Thymus (tissue), 11 donors: ENCODE measurements at regions not wholly inside any gene's neighbourhood (a gene's known extent, or its start where the extent isn't known, plus 50 kb on each side); places are given as distances from the start of the nearest gene placed in this dataset.

Source experiments
- DNase-seq, 9 donors: peaks; one replicate each; pipeline ENCODE4 v3.0.0-alpha.2; 2013; ENCODE audit warnings: low spot score in 9 of 9, low read depth in 6 of 9, missing footprints in 1 of 9
- H3K27ac ChIP-seq, 2 donors: one replicate each; pipeline ENCODE4 v1.5.1; 2013; ENCODE audit warnings: control low read depth in 1 of 2, low read depth in 1 of 2, low read length in 1 of 2, mild to moderate bottlenecking in 1 of 2, moderate library complexity in 1 of 2
- H3K27me3 ChIP-seq, 2 donors: one replicate each; pipeline ENCODE4 v1.5.1; 2013; ENCODE audit warnings: low read length in 1 of 2; ENCODE audit not compliant: control insufficient read depth in 2 of 2, insufficient read depth in 1 of 2
- H3K36me3 ChIP-seq, 2 donors: one replicate each; pipeline ENCODE4 v1.5.1; 2013; ENCODE audit warnings: low read length in 1 of 2, mild to moderate bottlenecking in 1 of 2, moderate library complexity in 1 of 2; ENCODE audit not compliant: control insufficient read depth in 2 of 2, insufficient read depth in 2 of 2
- H3K4me1 ChIP-seq, 2 donors: one replicate each; pipeline ENCODE4 v1.5.1; 2013; ENCODE audit warnings: low read length in 2 of 2; ENCODE audit not compliant: control insufficient read depth in 2 of 2, insufficient read depth in 2 of 2
- H3K4me3 ChIP-seq, 2 donors: one replicate each; pipeline ENCODE4 v1.5.1; 2013; ENCODE audit warnings: low read length in 2 of 2, control low read depth in 1 of 2, mild to moderate bottlenecking in 1 of 2
- H3K9me3 ChIP-seq, 2 donors: one replicate each; pipeline ENCODE4 v1.5.1; 2013; ENCODE audit warnings: low read length in 1 of 2, mild to moderate bottlenecking in 1 of 2; ENCODE audit not compliant: control insufficient read depth in 2 of 2, insufficient read depth in 1 of 2
- WGBS: extraction: QIAGEN DNeasy Blood & Tissue Kit; methylation state at CpG from one replicate; pipeline ENCODE4 v1.1.7; 2013; 5-methylcytosine and 5-hydroxymethylcytosine counted together
- donor health status: healthy.

GRCh38 chr5:90185897-90186468 is 223.6 kb downstream of the CETN3 start:
- WGBS: 97% methylated on average over 2 of the region's 2 CpGs
- H3K36me3 ChIP-seq: no peaks in the 10 kb centered on the region
- no peak for DNase-seq
- H3K4me3 ChIP-seq: no peak overlapping the region
- no peaks in the 10 kb centered on the region for H3K9me3 ChIP-seq
- H3K4me1 ChIP-seq: no peaks in the 10 kb centered on the region
- H3K27ac ChIP-seq: no peak overlapping the region
- no peaks in the 10 kb centered on the region for H3K27me3 ChIP-seq

GRCh38 chr5:90184764-90185163 is 224.8 kb downstream of the CETN3 start:
- Histone ChIP-seq H3K36me3 (no peaks in the 10 kb centered on the region), H3K27me3 (no peaks in the 10 kb centered on the region), H3K4me1 (no peaks in the 10 kb centered on the region), H3K4me3 (no peak overlapping the region), H3K27ac (no peak overlapping the region), H3K9me3 (no peaks in the 10 kb centered on the region)
- DNase-seq: no peak
- 84% methylated on average over 5 of the region's 5 CpGs for WGBS

- Histone ChIP-seq H3K36me3 (no peaks in the 10 kb centered on the region), H3K4me3 (no peak overlapping the region), H3K27me3 (no peaks in the 10 kb centered on the region), H3K4me1 (no peaks in the 10 kb centered on the region), H3K27ac (no peak overlapping the region), H3K9me3 (no peaks in the 10 kb centered on the region)
- DNase-seq: no peak
- 97% methylated on average over 1 of the region's 1 CpG for WGBS
Measured at GRCh38 chr5:90182726-90183125, 226.8 kb downstream of the CETN3 start.

GRCh38 chr5:90174236-90174635 is 235.3 kb downstream of the CETN3 start:
- no peak for DNase-seq
- WGBS: 96% methylated on average over 4 of the region's 4 CpGs
- H3K9me3 ChIP-seq: no peaks in the 10 kb centered on the region

GRCh38 chr5:90173299-90174030 is 236.1 kb downstream of the CETN3 start:
- H3K36me3 ChIP-seq: no peaks in the 10 kb centered on the region
- no peak for DNase-seq
- H3K27me3 ChIP-seq: no peaks in the 10 kb centered on the region
- WGBS: 96% methylated on average over 1 of the region's 1 CpG
- no peak overlapping the region for H3K4me3 ChIP-seq
- H3K9me3 ChIP-seq: no peaks in the 10 kb centered on the region
- no peaks in the 10 kb centered on the region for H3K4me1 ChIP-seq
- no peak overlapping the region for H3K27ac ChIP-seq

More at GRCh38 chr5:90174236-90174635, 235.3 kb downstream of the CETN3 start:
- no peaks in the 10 kb centered on the region for H3K27me3 ChIP-seq
- no peaks in the 10 kb centered on the region for H3K36me3 ChIP-seq
- H3K4me1 ChIP-seq: no peaks in the 10 kb centered on the region
- H3K27ac ChIP-seq: no peak overlapping the region
- H3K4me3 ChIP-seq: no peak overlapping the region

GRCh38 chr5:90171466-90171865 is 238.1 kb downstream of the CETN3 start:
- no peaks in the 10 kb centered on the region for H3K27me3 ChIP-seq
- H3K27ac ChIP-seq: no peak overlapping the region

GRCh38 chr5:90170261-90170660 is 239.3 kb downstream of the CETN3 start:
- Histone ChIP-seq H3K9me3 (no peaks in the 10 kb centered on the region), H3K36me3 (no peaks in the 10 kb centered on the region), H3K4me1 (no peaks in the 10 kb centered on the region), H3K27ac (no peak overlapping the region), H3K27me3 (no peaks in the 10 kb centered on the region), H3K4me3 (no peak overlapping the region)
- no peak for DNase-seq
- 78% methylated on average over 1 of the region's 1 CpG for WGBS

More at GRCh38 chr5:90171466-90171865, 238.1 kb downstream of the CETN3 start:
- DNase-seq: no peak
- H3K4me3 ChIP-seq: no peak overlapping the region
- no peaks in the 10 kb centered on the region for H3K9me3 ChIP-seq
- WGBS: 0% methylated on average over 1 of the region's 1 CpG
- H3K4me1 ChIP-seq: no peaks in the 10 kb centered on the region
- H3K36me3 ChIP-seq: no peaks in the 10 kb centered on the region

GRCh38 chr5:90169078-90169477 is 240.5 kb downstream of the CETN3 start:
- Histone ChIP-seq H3K27me3 (no peaks in the 10 kb centered on the region), H3K27ac (no peak overlapping the region), H3K4me1 (no peaks in the 10 kb centered on the region), H3K9me3 (no peaks in the 10 kb centered on the region), H3K36me3 (no peaks in the 10 kb centered on the region), H3K4me3 (no peak overlapping the region)
- no peak for DNase-seq
- 91% methylated on average over 2 of the region's 2 CpGs for WGBS

GRCh38 chr5:90168399-90168798 is 241.2 kb downstream of the CETN3 start:
- no peaks in the 10 kb centered on the region for H3K27me3 ChIP-seq
- no peaks in the 10 kb centered on the region for H3K9me3 ChIP-seq
- H3K36me3 ChIP-seq: no peaks in the 10 kb centered on the region
- 92% methylated on average over 2 of the region's 2 CpGs for WGBS
- no peak for DNase-seq
- no peak overlapping the region for H3K27ac ChIP-seq
- no peaks in the 10 kb centered on the region for H3K4me1 ChIP-seq
- no peak overlapping the region for H3K4me3 ChIP-seq
